Mammary epithelial cell (primary cell): ENCODE measurements at regions not wholly inside any gene's neighbourhood (a gene's known extent, or its start where the extent isn't known, plus 50 kb on each side); places are given as distances from the start of the nearest gene placed in this dataset.

ENCODE experiments used
- CTCF ChIP-seq, 2 donors: IDR thresholded peaks in 1 of 2; conservative IDR thresholded peaks in 1 of 2; 2 replicates each; pipeline ENCODE4 v1.5.1; 2011 to 2012; ENCODE audit warnings: inconsistent platforms in 2 of 2, low read length in 2 of 2, mild to moderate bottlenecking in 2 of 2, control low read depth in 1 of 2, low read depth in 1 of 2; ENCODE audit not compliant: insufficient read depth in 1 of 2; ENCODE audit errors: extremely low read depth in 1 of 2
- EZH2 ChIP-seq: IDR thresholded peaks from 2 replicates; pipeline ENCODE4 v1.6.1; 2012; ENCODE audit warnings: low read length, inconsistent platforms, borderline replicate concordance

- TF ChIP-seq CTCF (conservative IDR thresholded peaks at IDR 0.05 in 1 of 2, IDR thresholded peaks at IDR 0.05 in 1 of 2; ENCODE audit: extremely low read depth in 1 of 2, insufficient read depth in 1 of 2, low read depth in 1 of 2, low read length in 2 of 2): no peak
- TF ChIP-seq EZH2: no peak
These were observed 119.1 kb downstream of the RRM1 start for GRCh38 chr11:4213746-4214145.
